CD14-positive monocyte (primary cell): ENCODE measurements at regions not wholly inside any gene's neighbourhood (a gene's known extent, or its start where the extent isn't known, plus 50 kb on each side); places are given as distances from the start of the nearest gene placed in this dataset.

Experiments used
- DNase-seq, 3 donors: peaks; one replicate each; pipeline ENCODE4 v3.0.0-alpha.2; 2011 to 2022
- H2AFZ ChIP-seq: 2 replicates; pipeline ENCODE4 v1.6.0; 2012; ENCODE audit warnings: mild to moderate bottlenecking, low read depth, low read length, inconsistent platforms; ENCODE audit not compliant: insufficient read depth, poor library complexity, severe bottlenecking
- H3K27ac ChIP-seq, 2 donors: 1 replicate in 1 of 2; 2 replicates in 1 of 2; pipeline ENCODE4 v1.5.1; 2012 to 2013; ENCODE audit warnings: low read length in 2 of 2, control low read depth in 1 of 2, inconsistent platforms in 1 of 2, low read depth in 1 of 2, mild to moderate bottlenecking in 1 of 2
- H3K27me3 ChIP-seq, 2 donors: one replicate each; pipeline versions ENCODE4 v1.6.0 to v1.6.1; 2011 to 2013; ENCODE audit warnings: low read length in 2 of 2; ENCODE audit not compliant: control insufficient read depth in 2 of 2, insufficient read depth in 2 of 2
- H3K36me3 ChIP-seq, 2 donors: replicated peaks in 1 of 2; 1 replicate in 1 of 2; 2 replicates in 1 of 2; pipeline versions ENCODE4 v1.5.1 to v1.6.1; 2012 to 2013; ENCODE audit warnings: low read length in 2 of 2, control low read depth in 1 of 2, inconsistent platforms in 1 of 2, mild to moderate bottlenecking in 1 of 2; ENCODE audit not compliant: insufficient read depth in 2 of 2, control insufficient read depth in 1 of 2
- H3K4me1 ChIP-seq, 2 donors: 1 replicate in 1 of 2; 2 replicates in 1 of 2; pipeline versions ENCODE4 v1.5.1 to v1.6.1; 2012 to 2013; ENCODE audit warnings: low read length in 2 of 2, control low read depth in 1 of 2, inconsistent platforms in 1 of 2, mild to moderate bottlenecking in 1 of 2, moderate library complexity in 1 of 2; ENCODE audit not compliant: insufficient read depth in 2 of 2, control insufficient read depth in 1 of 2
- H3K4me2 ChIP-seq: replicated peaks from 2 replicates; pipeline ENCODE3; 2012; ENCODE audit warnings: low read length, moderate library complexity, mild to moderate bottlenecking; ENCODE audit not compliant: poor library complexity, severe bottlenecking; ENCODE audit errors: extremely low read depth
- H3K4me3 ChIP-seq, 3 experiments: fragments of 200-600 bp in 1 of 3; sonication (generic) in 1 of 3; replicated peaks in 1 of 3; 1 replicate in 2 of 3; 2 replicates in 1 of 3; pipeline ENCODE4 v1.5.1; 2011 to 2013; ENCODE audit warnings: low read length in 3 of 3, mild to moderate bottlenecking in 3 of 3, control low read depth in 2 of 3, low read depth in 2 of 3, inconsistent platforms in 1 of 3, moderate library complexity in 1 of 3
- H3K79me2 ChIP-seq: 2 replicates; pipeline ENCODE4 v1.6.0; 2012; ENCODE audit warnings: mild to moderate bottlenecking, control low read depth, inconsistent platforms, low read length, moderate library complexity; ENCODE audit not compliant: insufficient read depth
- H3K9ac ChIP-seq: 2 replicates; pipeline ENCODE4 v1.6.0; 2017; ENCODE audit warnings: low read length, mild to moderate bottlenecking; ENCODE audit not compliant: insufficient read depth, poor library complexity, severe bottlenecking
- H3K9me3 ChIP-seq, 2 donors: replicated peaks in 1 of 2; 1 replicate in 1 of 2; 2 replicates in 1 of 2; pipeline versions ENCODE4 v1.5.1 to v1.6.1; 2012 to 2013; ENCODE audit warnings: low read length in 2 of 2, control low read depth in 1 of 2; ENCODE audit not compliant: control insufficient read depth in 1 of 2, insufficient read depth in 1 of 2
- H4K20me1 ChIP-seq: 2 replicates; pipeline ENCODE4 v1.6.0; 2012; ENCODE audit warnings: mild to moderate bottlenecking, low read length, control low read depth, moderate library complexity; ENCODE audit not compliant: insufficient read depth
- H3K27ac Mint-ChIP-seq, 7 donors: one replicate each; pipeline ENCODE4 v1.8.0; 2020; ENCODE audit warnings: mild to moderate bottlenecking in 7 of 7, mixed read lengths in 7 of 7, moderate library complexity in 6 of 7, inconsistent platforms in 2 of 7
- H3K27me3 Mint-ChIP-seq, 3 donors: one replicate each; pipeline ENCODE4 v1.8.0; 2021 to 2022; ENCODE audit warnings: low read depth in 3 of 3, mild to moderate bottlenecking in 3 of 3, mixed read lengths in 3 of 3, moderate library complexity in 3 of 3, inconsistent platforms in 1 of 3
- H3K36me3 Mint-ChIP-seq, 2 donors: one replicate each; pipeline ENCODE4 v1.8.0; 2020; ENCODE audit warnings: mixed read lengths in 2 of 2, inconsistent platforms in 1 of 2, mild to moderate bottlenecking in 1 of 2
- H3K4me1 Mint-ChIP-seq: one replicate; pipeline ENCODE4 v1.8.0; 2020; ENCODE audit warnings: mild to moderate bottlenecking, mixed read lengths
- H3K4me3 Mint-ChIP-seq, 2 donors: one replicate each; pipeline ENCODE4 v1.8.0; 2020; ENCODE audit warnings: mild to moderate bottlenecking in 2 of 2, mixed read lengths in 2 of 2, moderate library complexity in 1 of 2
- H3K9me3 Mint-ChIP-seq, 7 donors: one replicate each; pipeline ENCODE4 v1.8.0; 2020 to 2022; ENCODE audit warnings: mixed read lengths in 7 of 7, mild to moderate bottlenecking in 6 of 7, moderate library complexity in 6 of 7, inconsistent platforms in 2 of 7
- CTCF ChIP-seq: fragments of 200-600 bp; IDR thresholded peaks from one replicate; pipeline ENCODE4 v1.8.0; 2022; ENCODE audit warnings: antibody characterized with exemption, mild to moderate bottlenecking
- WGBS: methylation state at CpG from one replicate; pipeline ENCODE4 v1.1.5; 2013; ENCODE audit warnings: missing lambda C conversion rate; ENCODE audit not compliant: insufficient coverage; 5-methylcytosine and 5-hydroxymethylcytosine counted together
- intact Hi-C, 2 donors: fragments of 100-400 bp; cut with micrococcal nuclease; formaldehyde crosslinking; loops; one replicate each; pipeline versions ENCODE4 v1.15.0 to v1.15.1; 2023

GRCh38 chr4:4624276-4624897 lies 82.5 kb upstream of the STX18 start:
- Mint-ChIP-seq H3K27me3 (peaks cover 0 to 2% (median 0%) of the 10 kb centered on the region in 3 donors), H3K4me3 (no peak overlapping the region), H3K36me3 (no peaks in the 10 kb centered on the region), H3K27ac (no peak overlapping the region), H3K9me3 (peaks cover 0 to 20% (median 11%) of the 10 kb centered on the region in 7 donors), H3K4me1 (peaks cover 5% of the 10 kb centered on the region)
- Histone ChIP-seq H3K36me3 (no peaks in the 10 kb centered on the region), H3K4me2 (no peak overlapping the region), H4K20me1 (no peaks in the 10 kb centered on the region), H2AFZ (no peak overlapping the region), H3K9me3 (peaks cover 0 to 18% of the 10 kb centered on the region in 2 donors), H3K9ac (no peak overlapping the region), H3K79me2 (no peaks in the 10 kb centered on the region), H3K4me1 (no peaks in the 10 kb centered on the region), H3K4me3 (no peak overlapping the region), H3K27ac (no peak overlapping the region), H3K27me3 (no peaks in the 10 kb centered on the region)
- intact Hi-C loops: no loop called here
- 100% methylated on average over 1 of the region's 7 CpGs for WGBS
- DNase-seq: no peak
- no peak for TF ChIP-seq CTCF

GRCh38 chr4:4619821-4620220 lies 78.0 kb upstream of the STX18 start:
- H2AFZ ChIP-seq: no peak overlapping the region
- H3K9me3 ChIP-seq: peaks cover 0 to 14% of the 10 kb centered on the region in 2 donors
- DNase-seq: no peak
- no peak overlapping the region for H3K9ac ChIP-seq
- intact Hi-C loops: no loop called here
- H3K36me3 Mint-ChIP-seq: no peaks in the 10 kb centered on the region
- peaks cover 0 to 22% (median 10%) of the 10 kb centered on the region in 7 donors for H3K9me3 Mint-ChIP-seq
- no peak overlapping the region for H3K4me3 Mint-ChIP-seq
- H3K4me2 ChIP-seq: no peak overlapping the region
- no peak overlapping the region for H3K27ac Mint-ChIP-seq
- H3K27ac ChIP-seq: no peak overlapping the region
- peaks cover 0 to 2% (median 0%) of the 10 kb centered on the region in 3 donors for H3K27me3 Mint-ChIP-seq
- no peaks in the 10 kb centered on the region for H3K79me2 ChIP-seq
- no peaks in the 10 kb centered on the region for H3K36me3 ChIP-seq
- no CpG with 5 or more reads among the region's 5 CpGs for WGBS
- H3K4me3 ChIP-seq: no peak overlapping the region
- H3K27me3 ChIP-seq: no peaks in the 10 kb centered on the region
- H3K4me1 ChIP-seq: no peaks in the 10 kb centered on the region
- no peak for TF ChIP-seq CTCF
- H3K4me1 Mint-ChIP-seq: no peaks in the 10 kb centered on the region
- no peaks in the 10 kb centered on the region for H4K20me1 ChIP-seq
